Mesendoderm (in vitro differentiated cells): ENCODE measurements at regions not wholly inside any gene's neighbourhood (a gene's known extent, or its start where the extent isn't known, plus 50 kb on each side); places are given as distances from the start of the nearest gene placed in this dataset.

Experiments
- DNase-seq: peaks from one replicate; pipeline ENCODE4 v3.0.0; 2013
- H2AK5ac ChIP-seq: 2 replicates; pipeline ENCODE4 v1.6.1; 2013; ENCODE audit warnings: low read length, inconsistent platforms
- H2BK120ac ChIP-seq: 2 replicates; pipeline ENCODE4 v1.6.1; 2013; ENCODE audit warnings: low read depth, mild to moderate bottlenecking, low read length, moderate library complexity, mixed read lengths
- H2BK15ac ChIP-seq: replicated peaks from 2 replicates; pipeline ENCODE4 v1.6.1; 2013; ENCODE audit warnings: low read depth, mild to moderate bottlenecking, moderate library complexity
- H2BK5ac ChIP-seq: 2 replicates; pipeline ENCODE4 v1.6.1; 2013; ENCODE audit warnings: low read length, inconsistent platforms
- H3K18ac ChIP-seq: 2 replicates; pipeline ENCODE4 v1.6.1; 2013; ENCODE audit warnings: mild to moderate bottlenecking, low read length, mixed read lengths
- H3K23ac ChIP-seq: one replicate; pipeline ENCODE4 v1.6.1; 2013; ENCODE audit warnings: low read length
- H3K27ac ChIP-seq: 2 replicates; pipeline ENCODE4 v1.5.1; 2013; ENCODE audit warnings: low read depth, mild to moderate bottlenecking, inconsistent platforms, low read length, moderate library complexity
- H3K27me3 ChIP-seq: 2 replicates; pipeline ENCODE4 v1.6.1; 2013; ENCODE audit warnings: low read length, control low read depth, mild to moderate bottlenecking, inconsistent platforms; ENCODE audit not compliant: insufficient read depth, poor library complexity
- H3K36me3 ChIP-seq: 2 replicates; pipeline ENCODE4 v1.6.1; 2013; ENCODE audit warnings: low read length, inconsistent platforms; ENCODE audit not compliant: control insufficient read depth, insufficient read depth
- H3K4ac ChIP-seq: one replicate; pipeline ENCODE4 v1.6.1; 2013; ENCODE audit warnings: low read depth, mild to moderate bottlenecking, low read length, moderate library complexity
- H3K4me1 ChIP-seq: 2 replicates; pipeline ENCODE4 v1.6.1; 2013; ENCODE audit warnings: low read depth, low read length, inconsistent platforms; ENCODE audit not compliant: control insufficient read depth
- H3K4me2 ChIP-seq: 2 replicates; pipeline ENCODE4 v1.6.1; 2013; ENCODE audit warnings: low read length
- H3K4me3 ChIP-seq: 2 replicates; pipeline ENCODE4 v1.5.1; 2013; ENCODE audit warnings: mild to moderate bottlenecking, low read length
- H3K56ac ChIP-seq: one replicate; pipeline ENCODE4 v1.6.1; 2013; ENCODE audit warnings: low read length
- H3K79me1 ChIP-seq: 2 replicates; pipeline ENCODE4 v1.6.1; 2013; ENCODE audit warnings: low read length, inconsistent platforms
- H3K79me2 ChIP-seq: 2 replicates; pipeline ENCODE4 v1.6.1; 2013; ENCODE audit warnings: mild to moderate bottlenecking, low read length; ENCODE audit not compliant: control insufficient read depth, insufficient read depth
- H3K9ac ChIP-seq: 2 replicates; pipeline ENCODE4 v1.6.1; 2013; ENCODE audit warnings: low read length, inconsistent platforms
- H4K5ac ChIP-seq: one replicate; pipeline ENCODE4 v1.6.1; 2013; ENCODE audit warnings: low read length
- H4K8ac ChIP-seq: one replicate; pipeline ENCODE4 v1.6.1; 2013; ENCODE audit warnings: low read depth, mild to moderate bottlenecking, control low read depth, low read length, moderate library complexity
- WGBS: extraction: QIAGEN DNeasy Blood & Tissue Kit; methylation state at CpG from one replicate; pipeline ENCODE4 v1.1.7; 2013; ENCODE audit warnings: low lambda C conversion rate, missing lambda C conversion rate; ENCODE audit not compliant: insufficient coverage; ENCODE audit errors: extremely low coverage; 5-methylcytosine and 5-hydroxymethylcytosine counted together

GRCh38 chr13:58455094-58455493 lies 823.5 kb downstream of the PCDH17 start:
- no peak for DNase-seq
- H3K56ac ChIP-seq: no peak overlapping the region
- no peak overlapping the region for H3K4me3 ChIP-seq

GRCh38 chr13:58461217-58461616 lies 829.7 kb downstream of the PCDH17 start:
- no peak overlapping the region for H3K4ac ChIP-seq
- H3K18ac ChIP-seq: no peak overlapping the region
- H3K27me3 ChIP-seq: no peaks in the 10 kb centered on the region
- H2BK120ac ChIP-seq: no peak overlapping the region
- no peak overlapping the region for H3K23ac ChIP-seq
- H3K79me1 ChIP-seq: no peaks in the 10 kb centered on the region
- H2BK15ac ChIP-seq: no peak overlapping the region
- H3K4me2 ChIP-seq: no peak overlapping the region
- H2AK5ac ChIP-seq: no peak overlapping the region
- WGBS: no CpG with 5 or more reads among the region's 2 CpGs
- no peak for DNase-seq
- no peak overlapping the region for H2BK5ac ChIP-seq
- H3K56ac ChIP-seq: no peak overlapping the region
- H3K4me1 ChIP-seq: no peaks in the 10 kb centered on the region
- no peak overlapping the region for H4K8ac ChIP-seq
- H3K9ac ChIP-seq: no peak overlapping the region
- H3K36me3 ChIP-seq: no peaks in the 10 kb centered on the region
- H3K27ac ChIP-seq: no peak overlapping the region
- H4K5ac ChIP-seq: no peak overlapping the region
- H3K4me3 ChIP-seq: no peak overlapping the region
- H3K79me2 ChIP-seq: no peaks in the 10 kb centered on the region

More at GRCh38 chr13:58455094-58455493, 823.5 kb downstream of the PCDH17 start:
- no peak overlapping the region for H3K27ac ChIP-seq
- H3K9ac ChIP-seq: no peak overlapping the region
- no peak overlapping the region for H3K4ac ChIP-seq
- no peak overlapping the region for H4K5ac ChIP-seq
- no peaks in the 10 kb centered on the region for H3K79me1 ChIP-seq
- H3K23ac ChIP-seq: no peak overlapping the region
- no peaks in the 10 kb centered on the region for H3K36me3 ChIP-seq
- H3K18ac ChIP-seq: no peak overlapping the region
- H3K79me2 ChIP-seq: no peaks in the 10 kb centered on the region
- no peaks in the 10 kb centered on the region for H3K27me3 ChIP-seq
- no peak overlapping the region for H3K4me2 ChIP-seq
- H4K8ac ChIP-seq: no peak overlapping the region
- H2BK5ac ChIP-seq: no peak overlapping the region
- no peak overlapping the region for H2BK15ac ChIP-seq
- no peaks in the 10 kb centered on the region for H3K4me1 ChIP-seq
- H2BK120ac ChIP-seq: no peak overlapping the region
- H2AK5ac ChIP-seq: no peak overlapping the region

DNA sequence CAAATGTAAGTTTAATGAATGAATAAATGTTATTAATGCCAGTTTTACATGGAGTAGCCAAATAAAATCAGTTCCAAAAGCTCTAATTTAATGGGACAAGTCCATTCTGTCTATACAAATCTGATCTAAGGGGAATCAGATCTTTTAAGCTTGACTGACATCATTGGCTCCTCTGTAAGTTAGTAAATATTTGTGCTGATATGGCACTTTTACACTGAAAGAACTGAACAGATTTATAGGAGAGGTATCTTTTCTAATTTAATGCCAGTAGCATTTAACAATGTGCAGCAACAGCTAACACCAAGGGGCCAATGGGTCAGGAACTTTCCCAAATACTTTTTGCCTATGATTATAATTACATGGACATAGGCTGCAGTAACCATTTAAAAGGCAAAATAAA lies 832.3 kb downstream of the PCDH17 start:
- Histone ChIP-seq H2AK5ac (no peak overlapping the region), H3K23ac (no peak overlapping the region), H2BK5ac (no peak overlapping the region), H3K27ac (no peak overlapping the region), H3K4me3 (no peak overlapping the region), H3K36me3 (no peaks in the 10 kb centered on the region), H3K79me2 (no peaks in the 10 kb centered on the region), H3K4me1 (no peaks in the 10 kb centered on the region), H2BK15ac (no peak overlapping the region), H3K56ac (no peak overlapping the region), H3K27me3 (no peaks in the 10 kb centered on the region), H3K9ac (no peak overlapping the region), H3K79me1 (no peaks in the 10 kb centered on the region), H3K4me2 (no peak overlapping the region), H3K18ac (no peak overlapping the region), H2BK120ac (no peak overlapping the region), H4K8ac (no peak overlapping the region), H3K4ac (no peak overlapping the region), H4K5ac (no peak overlapping the region)
- no peak for DNase-seq

DNA sequence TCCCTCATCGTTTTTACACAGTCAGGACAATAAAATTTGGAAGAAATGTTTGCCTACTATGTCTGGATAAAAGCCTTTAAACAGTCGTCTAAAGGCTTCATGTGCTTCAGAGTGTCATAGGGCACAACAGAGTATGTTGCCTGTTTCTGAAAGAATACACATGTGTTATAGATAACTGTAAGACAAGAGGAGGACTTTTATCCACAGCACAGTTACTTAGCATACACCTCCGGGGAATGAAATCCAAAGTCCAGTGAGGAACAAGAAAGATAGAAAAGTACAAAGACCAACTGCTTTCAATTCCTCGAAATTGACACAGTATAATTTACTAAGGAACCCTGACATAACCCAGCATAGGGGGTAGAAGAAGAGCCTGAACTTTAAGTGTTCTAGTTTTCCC lies 835.6 kb downstream of the PCDH17 start:
- Histone ChIP-seq H3K23ac (no peak overlapping the region), H2AK5ac (no peak overlapping the region), H2BK5ac (no peak overlapping the region), H3K4me2 (no peak overlapping the region), H3K4me1 (no peaks in the 10 kb centered on the region), H3K18ac (no peak overlapping the region), H4K8ac (no peak overlapping the region), H3K4ac (no peak overlapping the region), H3K4me3 (no peak overlapping the region), H3K27ac (no peak overlapping the region), H4K5ac (no peak overlapping the region), H3K36me3 (no peaks in the 10 kb centered on the region), H3K79me1 (no peaks in the 10 kb centered on the region), H2BK15ac (no peak overlapping the region), H3K9ac (no peak overlapping the region), H2BK120ac (no peak overlapping the region), H3K56ac (no peak overlapping the region), H3K79me2 (no peaks in the 10 kb centered on the region), H3K27me3 (no peaks in the 10 kb centered on the region)
- WGBS: no CpG with 5 or more reads among the region's 4 CpGs
- no peak for DNase-seq

GRCh38 chr13:58472483-58472882 lies 840.9 kb downstream of the PCDH17 start:
- Histone ChIP-seq H3K4me3 (no peak overlapping the region), H2BK120ac (no peak overlapping the region), H3K9ac (no peak overlapping the region), H2BK5ac (no peak overlapping the region), H3K79me1 (no peaks in the 10 kb centered on the region), H3K4me1 (no peaks in the 10 kb centered on the region), H2AK5ac (no peak overlapping the region), H3K36me3 (no peaks in the 10 kb centered on the region), H3K23ac (no peak overlapping the region), H3K4ac (no peak overlapping the region), H3K79me2 (no peaks in the 10 kb centered on the region), H3K4me2 (no peak overlapping the region), H3K27ac (no peak overlapping the region), H3K18ac (no peak overlapping the region), H2BK15ac (no peak overlapping the region), H3K56ac (no peak overlapping the region), H3K27me3 (no peaks in the 10 kb centered on the region), H4K8ac (no peak overlapping the region), H4K5ac (no peak overlapping the region)
- DNase-seq: no peak
- WGBS: no CpG with 5 or more reads among the region's 3 CpGs

DNA sequence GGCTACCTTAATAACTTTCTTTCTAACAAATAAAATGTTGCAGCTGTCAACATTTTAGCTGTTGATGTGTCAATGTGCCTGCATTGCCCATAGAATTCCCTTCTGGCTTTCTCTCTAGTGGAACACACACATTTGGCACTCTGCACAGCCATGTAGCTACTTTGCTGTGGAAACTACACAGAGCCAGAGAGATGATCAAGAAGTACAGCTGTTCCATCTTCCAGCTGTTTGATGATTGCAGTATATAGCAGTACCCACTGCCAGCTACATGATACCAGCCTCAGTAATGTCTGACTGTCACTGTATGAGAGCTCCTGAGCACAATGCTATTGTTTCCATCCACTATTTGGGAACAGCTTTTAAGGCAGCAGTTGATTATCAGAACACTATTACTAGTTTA lies 843.0 kb downstream of the PCDH17 start:
- H4K5ac ChIP-seq: no peak overlapping the region
- no peaks in the 10 kb centered on the region for H3K79me1 ChIP-seq
- H3K4me2 ChIP-seq: no peak overlapping the region
- H3K36me3 ChIP-seq: no peaks in the 10 kb centered on the region
- no peak overlapping the region for H2BK15ac ChIP-seq
- H3K27me3 ChIP-seq: no peaks in the 10 kb centered on the region
- no peak overlapping the region for H4K8ac ChIP-seq
- no peak overlapping the region for H3K4me3 ChIP-seq
- no peaks in the 10 kb centered on the region for H3K4me1 ChIP-seq
- H3K27ac ChIP-seq: no peak overlapping the region
- no peak for DNase-seq
- H3K23ac ChIP-seq: no peak overlapping the region
- H3K9ac ChIP-seq: no peak overlapping the region
- H3K18ac ChIP-seq: no peak overlapping the region
- H2BK120ac ChIP-seq: no peak overlapping the region
- no peaks in the 10 kb centered on the region for H3K79me2 ChIP-seq
- no peak overlapping the region for H2AK5ac ChIP-seq
- H3K4ac ChIP-seq: no peak overlapping the region
- no peak overlapping the region for H2BK5ac ChIP-seq
- no peak overlapping the region for H3K56ac ChIP-seq
